HCT116 (cell line): ENCODE measurements at regions not wholly inside any gene's neighbourhood (a gene's known extent, or its start where the extent isn't known, plus 50 kb on each side); places are given as distances from the start of the nearest gene placed in this dataset.

Experiments used
- EZH2phosphoT487 ChIP-seq: fragments of 200-600 bp; IDR thresholded peaks from 2 replicates; pipeline ENCODE4 v1.6.1; 2018; ENCODE audit warnings: antibody characterized with exemption, borderline replicate concordance
- ZNF274 ChIP-seq: fragments of 200-500 bp; sonication (Bioruptor generic); IDR thresholded peaks from 2 replicates; pipeline ENCODE4 v1.6.1; 2014; ENCODE audit warnings: mild to moderate bottlenecking, low read depth, low read length, inconsistent platforms

DNA sequence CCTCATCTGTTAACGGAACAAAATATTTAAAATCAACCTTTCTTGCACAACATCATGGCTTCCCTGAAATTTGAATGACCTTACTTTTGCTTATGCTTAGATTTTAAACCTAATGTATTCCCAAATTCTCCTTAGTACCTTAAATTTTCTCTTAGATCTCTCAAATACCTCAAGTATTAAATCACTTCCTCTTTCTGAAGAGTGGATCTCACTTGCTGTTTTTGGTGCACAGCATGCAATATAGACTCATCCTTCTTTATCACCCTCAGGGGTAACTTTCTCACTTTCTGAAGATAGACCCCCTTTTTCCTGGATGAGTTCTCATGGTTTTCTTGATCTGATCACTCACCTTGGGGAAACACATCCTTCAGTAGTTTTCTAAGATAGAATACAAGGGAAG is 871.7 kb downstream of the DACH1 start:
- TF ChIP-seq ZNF274 (no peak), EZH2phosphoT487 (no peak)
